Chondrocyte (in vitro differentiated cells): ENCODE measurements at regions not wholly inside any gene's neighbourhood (a gene's known extent, or its start where the extent isn't known, plus 50 kb on each side); places are given as distances from the start of the nearest gene placed in this dataset.

Experiments
- DNase-seq: peaks from one replicate; pipeline ENCODE4 v3.0.0; 2021; ENCODE audit warnings: mixed read lengths, low spot score
- H3K27ac Mint-ChIP-seq: one replicate; pipeline ENCODE4 v1.8.0; 2021; ENCODE audit warnings: mild to moderate bottlenecking, moderate library complexity, mixed read lengths; ENCODE audit not compliant: unreplicated experiment
- H3K27me3 Mint-ChIP-seq: 2 replicates; pipeline ENCODE4 v1.8.0; 2021; ENCODE audit warnings: low read depth, mixed read lengths
- H3K36me3 Mint-ChIP-seq: 2 replicates; pipeline ENCODE4 v1.8.0; 2021; ENCODE audit warnings: low read depth, mixed read lengths
- H3K4me1 Mint-ChIP-seq: 2 replicates; pipeline ENCODE4 v1.8.0; 2021; ENCODE audit warnings: low read depth, mild to moderate bottlenecking, mixed read lengths
- H3K4me3 Mint-ChIP-seq: one replicate; pipeline ENCODE4 v1.8.0; 2021; ENCODE audit warnings: mild to moderate bottlenecking, moderate library complexity, mixed read lengths; ENCODE audit not compliant: unreplicated experiment
- H3K9me3 Mint-ChIP-seq: 2 replicates; pipeline ENCODE4 v1.8.0; 2021; ENCODE audit warnings: low read depth, mixed read lengths
- CTCF ChIP-seq: fragments of 200-600 bp; sonication (generic); IDR thresholded peaks from 2 replicates; pipeline ENCODE4 v1.5.0; 2021; ENCODE audit warnings: antibody characterized with exemption, mild to moderate bottlenecking, moderate library complexity

- H3K4me3 Mint-ChIP-seq, result no peak overlapping the region
- H3K27ac Mint-ChIP-seq, result no peak overlapping the region
- no peaks in the 10 kb centered on the region for H3K9me3 Mint-ChIP-seq
- no peaks in the 10 kb centered on the region for H3K36me3 Mint-ChIP-seq
- no peak for DNase-seq
- no peak for TF ChIP-seq CTCF
- H3K4me1 Mint-ChIP-seq, result peaks cover 14% of the 10 kb centered on the region
- no peaks in the 10 kb centered on the region for H3K27me3 Mint-ChIP-seq
Measured at GRCh38 chr4:114163051-114163450, 183.6 kb upstream of the ARSJ start.

GRCh38 chr4:114173968-114174367 is 194.5 kb upstream of the ARSJ start:
- Mint-ChIP-seq H3K27ac (no peak overlapping the region), H3K9me3 (peaks cover 2% of the 10 kb centered on the region), H3K4me1 (peaks cover 10% of the 10 kb centered on the region), H3K4me3 (no peak overlapping the region), H3K36me3 (no peaks in the 10 kb centered on the region), H3K27me3 (no peaks in the 10 kb centered on the region)
- no peak for TF ChIP-seq CTCF
- DNase-seq, result no peak

- H3K9me3 Mint-ChIP-seq, result peaks cover 8% of the 10 kb centered on the region
- H3K4me1 Mint-ChIP-seq, result peaks cover 15% of the 10 kb centered on the region
- no peak overlapping the region for H3K4me3 Mint-ChIP-seq
- H3K27me3 Mint-ChIP-seq, result no peaks in the 10 kb centered on the region
- H3K36me3 Mint-ChIP-seq, result peaks cover 2% of the 10 kb centered on the region
- DNase-seq, result no peak
- TF ChIP-seq CTCF, result no peak
- H3K27ac Mint-ChIP-seq, result no peak overlapping the region
Measured at GRCh38 chr4:114177628-114178027, 198.2 kb upstream of the ARSJ start.

- peaks cover 9% of the 10 kb centered on the region for H3K9me3 Mint-ChIP-seq
- no peak overlapping the region for H3K27ac Mint-ChIP-seq
- H3K36me3 Mint-ChIP-seq, result peaks cover 2% of the 10 kb centered on the region
- peaks cover 15% of the 10 kb centered on the region for H3K4me1 Mint-ChIP-seq
- no peak for DNase-seq
- no peaks in the 10 kb centered on the region for H3K27me3 Mint-ChIP-seq
- H3K4me3 Mint-ChIP-seq, result no peak overlapping the region
- TF ChIP-seq CTCF, result no peak
Measured at GRCh38 chr4:114178392-114178791, 198.9 kb upstream of the ARSJ start.

- Mint-ChIP-seq H3K27ac (no peak overlapping the region), H3K36me3 (peaks cover 6% of the 10 kb centered on the region), H3K27me3 (no peaks in the 10 kb centered on the region), H3K4me3 (no peak overlapping the region), H3K9me3 (peaks cover 9% of the 10 kb centered on the region), H3K4me1 (peaks cover 25% of the 10 kb centered on the region)
- peak; percentile 88 for TF ChIP-seq CTCF
- DNase-seq, result no peak
Measured at GRCh38 chr4:114180481-114180880, 201.0 kb upstream of the ARSJ start.
